Fibroblast of lung (primary cell): ENCODE measurements at regions not wholly inside any gene's neighbourhood (a gene's known extent, or its start where the extent isn't known, plus 50 kb on each side); places are given as distances from the start of the nearest gene placed in this dataset.
"Not testable (repeated sequence)": the region's sequence is repeated elsewhere in the genome, so short reads cannot be mapped to it uniquely, and the experiment has no call there.

Experiments used
- DNase-seq, 2 donors: peaks; one replicate each; pipeline versions ENCODE4 v3.0.0 to v3.0.0-alpha.2; 2010; ENCODE audit warnings: low read depth in 2 of 2
- H2AFZ ChIP-seq: 2 replicates; pipeline ENCODE4 v1.5.1; 2012; ENCODE audit warnings: low read length, control low read depth, inconsistent platforms
- H3K27ac ChIP-seq: 2 replicates; pipeline ENCODE4 v1.5.1; 2011; ENCODE audit warnings: low read length, control low read depth; ENCODE audit not compliant: insufficient read depth
- H3K27me3 ChIP-seq: 2 replicates; pipeline ENCODE4 v1.5.1; 2011; ENCODE audit warnings: mild to moderate bottlenecking, low read length; ENCODE audit not compliant: control insufficient read depth, insufficient read depth
- H3K36me3 ChIP-seq: 2 replicates; pipeline ENCODE4 v1.5.1; 2011; ENCODE audit warnings: low read length; ENCODE audit not compliant: control insufficient read depth, insufficient read depth
- H3K4me1 ChIP-seq: 2 replicates; pipeline ENCODE4 v1.5.1; 2011; ENCODE audit warnings: low read length; ENCODE audit not compliant: control insufficient read depth, insufficient read depth; ENCODE audit errors: extremely low read depth
- H3K4me2 ChIP-seq: 2 replicates; pipeline ENCODE4 v1.5.1; 2011; ENCODE audit warnings: low read length, control low read depth; ENCODE audit not compliant: insufficient read depth; ENCODE audit errors: extremely low read depth
- H3K4me3 ChIP-seq, 4 experiments: fragments of 200-600 bp in 1 of 4; sonication (generic) in 1 of 4; replicated peaks in 1 of 4; 2 replicates each; pipeline ENCODE4 v1.5.1; 2011 to 2016; ENCODE audit warnings: low read length in 4 of 4, low read depth in 3 of 4, mild to moderate bottlenecking in 3 of 4, control low read depth in 2 of 4, inconsistent platforms in 1 of 4, mixed read lengths in 1 of 4; ENCODE audit not compliant: insufficient read depth in 1 of 4; ENCODE audit errors: control extremely low read depth in 1 of 4
- H3K79me2 ChIP-seq: 2 replicates; pipeline ENCODE4 v1.5.1; 2012; ENCODE audit warnings: mild to moderate bottlenecking, low read length, inconsistent platforms; ENCODE audit not compliant: control insufficient read depth, insufficient read depth
- H3K9ac ChIP-seq: 2 replicates; pipeline ENCODE4 v1.5.1; 2011; ENCODE audit warnings: mild to moderate bottlenecking, low read length, control low read depth; ENCODE audit not compliant: insufficient read depth
- H3K9me3 ChIP-seq: 2 replicates; pipeline ENCODE4 v1.5.1; 2012; ENCODE audit warnings: low read depth, low read length; ENCODE audit not compliant: control insufficient read depth, insufficient read depth
- H4K20me1 ChIP-seq: 2 replicates; pipeline ENCODE4 v1.5.1; 2011; ENCODE audit warnings: low read length; ENCODE audit not compliant: control insufficient read depth, insufficient read depth; ENCODE audit errors: extremely low read depth

DNA sequence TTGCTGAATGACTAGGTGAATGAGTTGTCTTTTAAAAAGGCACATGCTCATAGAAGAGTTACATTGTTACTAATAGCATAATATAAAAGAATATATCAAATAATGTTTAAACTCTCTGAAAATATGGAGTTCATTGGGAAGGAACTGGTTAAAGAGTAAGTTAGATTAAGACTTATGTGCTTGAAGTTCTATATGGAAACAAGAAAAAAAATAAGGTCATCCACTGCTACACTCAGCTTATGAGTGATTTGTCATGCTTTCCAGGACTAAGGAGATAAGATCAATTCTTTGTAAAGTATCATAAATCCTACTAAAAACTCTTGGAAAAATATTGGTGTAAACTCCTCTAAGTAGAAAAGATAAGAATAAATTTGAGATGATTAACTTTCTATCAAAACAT, 779.1 kb downstream of the PCDH11X start:
- H3K36me3 ChIP-seq, H3K9me3 ChIP-seq: not testable (repeated sequence)

GRCh38 chrX:92558796-92559195, 779.6 kb downstream of the PCDH11X start:
- not testable (repeated sequence) for H3K36me3 ChIP-seq, H2AFZ ChIP-seq, DNase-seq, H3K9me3 ChIP-seq, H3K9ac ChIP-seq, H3K4me1 ChIP-seq, H3K4me3 ChIP-seq, H3K27ac ChIP-seq, H4K20me1 ChIP-seq, H3K27me3 ChIP-seq, H3K79me2 ChIP-seq, H3K4me2 ChIP-seq

More for the DNA sequence above, 779.1 kb downstream of the PCDH11X start:
- not testable (repeated sequence) for H3K27me3 ChIP-seq, H3K4me1 ChIP-seq, H3K27ac ChIP-seq, H3K9ac ChIP-seq, H3K79me2 ChIP-seq, H3K4me2 ChIP-seq, H3K4me3 ChIP-seq, H4K20me1 ChIP-seq, H2AFZ ChIP-seq, DNase-seq

- H4K20me1 ChIP-seq, H3K79me2 ChIP-seq, H2AFZ ChIP-seq, H3K4me2 ChIP-seq, H3K4me1 ChIP-seq, H3K36me3 ChIP-seq, H3K27ac ChIP-seq, H3K27me3 ChIP-seq, H3K9ac ChIP-seq, H3K4me3 ChIP-seq, H3K9me3 ChIP-seq: not testable (repeated sequence)
- DNase-seq: peak in 1 of 2 donors; percentile 64
These were observed 780.9 kb downstream of the PCDH11X start for GRCh38 chrX:92560083-92560482.

DNA sequence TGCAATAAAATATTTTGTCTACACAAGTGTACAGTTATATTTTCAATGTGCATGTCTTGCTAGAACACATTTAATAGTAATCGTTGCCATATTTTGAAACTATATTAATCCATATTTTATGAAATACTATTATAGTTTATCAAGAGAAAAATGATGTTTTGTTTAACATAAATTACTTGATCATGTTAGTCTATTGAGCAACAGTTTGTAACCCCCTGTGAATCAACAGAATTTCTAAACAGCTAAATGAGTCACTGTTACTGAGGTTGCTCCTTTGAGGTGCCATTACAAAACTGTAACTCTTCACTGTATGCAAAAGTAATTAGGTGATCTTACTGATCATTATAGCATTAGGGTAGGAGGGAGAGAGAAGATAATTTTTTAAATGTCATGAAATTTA, 791.0 kb downstream of the PCDH11X start:
- not testable (repeated sequence) for H4K20me1 ChIP-seq
- peak in 1 of 2 donors; percentile 53 for DNase-seq

DNA sequence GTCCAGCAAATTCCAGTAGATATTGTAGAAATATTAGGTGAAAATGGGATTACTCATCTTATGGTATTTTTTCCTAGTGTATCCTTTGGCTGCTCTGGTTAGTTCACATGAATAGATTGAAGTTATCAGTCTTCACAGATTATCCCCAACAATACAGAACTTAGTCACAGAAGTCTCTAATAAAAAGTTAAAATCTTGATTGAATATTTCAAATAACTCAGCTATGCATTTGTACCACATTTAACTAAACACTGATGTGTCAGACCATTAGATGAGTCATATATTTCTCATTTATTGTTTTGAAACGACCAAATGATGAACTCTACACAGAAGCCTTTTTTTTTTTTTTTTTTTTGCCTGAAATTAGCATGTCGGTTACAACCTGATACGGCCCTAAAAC, 807.5 kb downstream of the PCDH11X start:
- not testable (repeated sequence) for H2AFZ ChIP-seq, H3K4me3 ChIP-seq, H4K20me1 ChIP-seq, H3K27ac ChIP-seq, H3K27me3 ChIP-seq, H3K4me2 ChIP-seq, H3K9ac ChIP-seq, H3K4me1 ChIP-seq, H3K79me2 ChIP-seq, H3K36me3 ChIP-seq, H3K9me3 ChIP-seq
- peak in 1 of 2 donors; percentile 1 for DNase-seq

More for the DNA sequence above, 791.0 kb downstream of the PCDH11X start:
- not testable (repeated sequence) for H3K4me1 ChIP-seq, H3K9ac ChIP-seq, H3K4me2 ChIP-seq, H3K4me3 ChIP-seq, H3K27ac ChIP-seq, H3K9me3 ChIP-seq, H3K27me3 ChIP-seq, H3K36me3 ChIP-seq, H2AFZ ChIP-seq, H3K79me2 ChIP-seq

DNA sequence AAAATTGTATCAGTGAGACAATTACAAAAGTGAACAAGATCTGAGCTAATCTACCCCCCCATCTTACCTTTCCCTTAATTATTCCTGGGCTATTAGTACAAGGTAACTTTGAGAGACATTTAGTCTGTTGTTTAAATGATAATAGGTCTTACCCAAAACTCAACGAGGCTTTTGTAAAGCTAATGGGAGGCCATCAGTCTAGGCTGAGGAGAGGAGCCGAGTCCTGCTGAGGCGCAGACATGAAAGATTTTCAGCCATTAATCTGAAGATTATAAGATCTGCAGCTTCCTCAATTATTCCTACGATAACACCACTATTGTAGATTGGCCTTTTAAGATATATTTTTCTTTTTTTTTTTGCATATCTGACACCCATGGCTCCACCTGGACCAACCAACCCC, 810.5 kb downstream of the PCDH11X start:
- H4K20me1 ChIP-seq, H2AFZ ChIP-seq, H3K4me2 ChIP-seq, H3K9ac ChIP-seq, H3K79me2 ChIP-seq, H3K27ac ChIP-seq, H3K4me1 ChIP-seq, H3K9me3 ChIP-seq, H3K4me3 ChIP-seq, H3K27me3 ChIP-seq, H3K36me3 ChIP-seq, DNase-seq: not testable (repeated sequence)

DNA sequence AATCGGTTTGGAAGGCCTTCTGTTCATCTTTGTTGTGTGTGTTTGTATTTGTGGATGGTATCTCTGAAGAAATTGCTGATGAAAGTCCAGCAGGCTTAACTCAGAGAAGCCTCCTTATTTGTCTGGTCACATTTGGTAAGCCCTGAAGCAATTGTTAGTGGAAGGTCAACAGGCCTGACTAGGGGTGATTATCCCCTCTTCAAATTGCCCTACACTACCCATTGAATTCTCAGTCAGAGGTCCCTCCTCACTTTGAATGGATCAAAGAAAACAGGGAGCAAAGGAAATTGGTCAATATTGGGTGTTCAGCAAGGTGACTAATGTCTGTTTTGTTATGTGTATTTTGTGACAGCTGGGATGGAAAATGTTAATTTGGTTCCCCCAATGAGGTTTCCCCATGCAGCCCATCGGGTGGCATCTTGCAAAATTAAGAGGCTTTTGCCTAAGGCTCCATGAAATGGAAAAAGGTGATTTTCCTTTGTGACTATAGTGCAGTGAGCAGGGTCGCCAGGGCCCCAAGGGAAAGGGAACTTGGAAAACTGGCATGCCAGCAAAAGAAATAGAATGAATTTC, 811.6 kb downstream of the PCDH11X start:
- not testable (repeated sequence) for H3K9me3 ChIP-seq, H3K4me1 ChIP-seq, H3K4me2 ChIP-seq, H3K27ac ChIP-seq, H3K27me3 ChIP-seq, H2AFZ ChIP-seq, H3K36me3 ChIP-seq, H3K79me2 ChIP-seq, H3K9ac ChIP-seq, DNase-seq, H3K4me3 ChIP-seq, H4K20me1 ChIP-seq
